ENCODE measurements at regions not wholly inside any gene's neighbourhood (a gene's known extent, or its start where the extent isn't known, plus 50 kb on each side); places are given as distances from the start of the nearest gene placed in this dataset.
"Not testable (repeated sequence)": the region's sequence is repeated elsewhere in the genome, so short reads cannot be mapped to it uniquely, and the experiment has no call there.

GRCh38 chr3:13136848-13137247 lies 63.6 kb upstream of the IQSEC1 start:
- not testable (repeated sequence) for H3K36me3 ChIP-seq (ENCODE audit: control insufficient read depth in 1 of 2, insufficient read depth in 2 of 2, low read depth in 1 of 2, low read length in 2 of 2); H3K4me3 ChIP-seq (ENCODE audit: insufficient read depth in 1 of 2, low read depth in 1 of 2, low read length in 2 of 2); H3K9me3 ChIP-seq (ENCODE audit: control insufficient read depth, low read length); H2BK120ac ChIP-seq (ENCODE audit: low read depth, low read length); H2BK15ac ChIP-seq (ENCODE audit: low read depth, poor library complexity, severe bottlenecking); H3K79me1 ChIP-seq (replicated peaks; ENCODE audit: low read length, poor library complexity, severe bottlenecking); H3K4me1 ChIP-seq (ENCODE audit: control insufficient read depth, insufficient read depth, low read depth, low read length); H4K8ac ChIP-seq (ENCODE audit: low read length); H3K9ac ChIP-seq (ENCODE audit: low read length); H3K27ac ChIP-seq (ENCODE audit: low read length, poor library complexity, severe bottlenecking); H2AK5ac ChIP-seq (ENCODE audit: low read length, severe bottlenecking); H3K18ac ChIP-seq (ENCODE audit: low read depth in 1 of 2, low read length in 2 of 2); H3K23ac ChIP-seq (ENCODE audit: low read length in 2 of 2); H4K91ac ChIP-seq (ENCODE audit: low read length); H2AFZ ChIP-seq (ENCODE audit: low read depth, low read length); H2BK5ac ChIP-seq (ENCODE audit: low read depth, low read length, poor library complexity, severe bottlenecking); DNase-seq; H3K4me2 ChIP-seq (ENCODE audit: low read length, poor library complexity, severe bottlenecking); H3K4ac ChIP-seq (ENCODE audit: low read depth in 1 of 2, low read length in 2 of 2); H2BK12ac ChIP-seq (ENCODE audit: low read length in 2 of 2); H3K14ac ChIP-seq (ENCODE audit: low read length in 2 of 2)
- WGBS, result 89% methylated on average over 5 of the region's 6 CpGs
- peaks cover 50 to 64% of the 10 kb centered on the region in 2 experiments for H3K27me3 ChIP-seq (ENCODE audit: control insufficient read depth in 1 of 2, insufficient read depth in 1 of 2, low read length in 2 of 2)

GRCh38 chr3:13136426-13136825 lies 63.2 kb upstream of the IQSEC1 start:
- no peak overlapping the region for H4K8ac ChIP-seq (ENCODE audit: low read length)
- H2BK5ac ChIP-seq (ENCODE audit: low read depth, low read length, poor library complexity, severe bottlenecking), result no peak overlapping the region
- H2AK5ac ChIP-seq (ENCODE audit: low read length, severe bottlenecking), result no peak overlapping the region

GRCh38 chr3:13135811-13136321 lies 62.6 kb upstream of the IQSEC1 start:
- Histone ChIP-seq H4K8ac (ENCODE audit: low read length) (no peak overlapping the region), H2BK12ac (ENCODE audit: low read length in 2 of 2) (no peak overlapping the region), H3K79me1 (replicated peaks; ENCODE audit: low read length, poor library complexity, severe bottlenecking) (no peaks in the 10 kb centered on the region), H2BK120ac (ENCODE audit: low read depth, low read length) (no peak overlapping the region), H3K4me1 (ENCODE audit: control insufficient read depth, insufficient read depth, low read depth, low read length) (no peaks in the 10 kb centered on the region), H2BK15ac (ENCODE audit: low read depth, poor library complexity, severe bottlenecking) (no peak overlapping the region), H3K9ac (ENCODE audit: low read length) (no peak overlapping the region), H2AK5ac (ENCODE audit: low read length, severe bottlenecking) (no peak overlapping the region), H3K18ac (ENCODE audit: low read depth in 1 of 2, low read length in 2 of 2) (no peak overlapping the region), H3K27me3 (ENCODE audit: control insufficient read depth in 1 of 2, insufficient read depth in 1 of 2, low read length in 2 of 2) (peaks cover 41 to 67% of the 10 kb centered on the region in 2 experiments), H3K4me2 (ENCODE audit: low read length, poor library complexity, severe bottlenecking) (no peak overlapping the region), H3K27ac (ENCODE audit: low read length, poor library complexity, severe bottlenecking) (no peak overlapping the region), H3K4me3 (ENCODE audit: insufficient read depth in 1 of 2, low read depth in 1 of 2, low read length in 2 of 2) (no peak overlapping the region), H3K36me3 (ENCODE audit: control insufficient read depth in 1 of 2, insufficient read depth in 2 of 2, low read depth in 1 of 2, low read length in 2 of 2) (no peaks in the 10 kb centered on the region), H3K14ac (ENCODE audit: low read length in 2 of 2) (no peak overlapping the region), H4K91ac (ENCODE audit: low read length) (no peak overlapping the region), H3K4ac (ENCODE audit: low read depth in 1 of 2, low read length in 2 of 2) (no peak overlapping the region), H2BK5ac (ENCODE audit: low read depth, low read length, poor library complexity, severe bottlenecking) (no peak overlapping the region), H2AFZ (ENCODE audit: low read depth, low read length) (no peak overlapping the region), H3K9me3 (ENCODE audit: control insufficient read depth, low read length) (no peaks in the 10 kb centered on the region), H3K23ac (ENCODE audit: low read length in 2 of 2) (no peak overlapping the region)
- WGBS, result 73% methylated on average over 19 of the region's 19 CpGs
- DNase-seq, result no peak

More at GRCh38 chr3:13136426-13136825, 63.2 kb upstream of the IQSEC1 start:
- DNase-seq, result no peak
- Histone ChIP-seq H3K27me3 (ENCODE audit: control insufficient read depth in 1 of 2, insufficient read depth in 1 of 2, low read length in 2 of 2) (peaks cover 47 to 65% of the 10 kb centered on the region in 2 experiments), H4K91ac (ENCODE audit: low read length) (no peak overlapping the region), H2BK12ac (ENCODE audit: low read length in 2 of 2) (no peak overlapping the region), H3K4me1 (ENCODE audit: control insufficient read depth, insufficient read depth, low read depth, low read length) (no peaks in the 10 kb centered on the region), H2AFZ (ENCODE audit: low read depth, low read length) (no peak overlapping the region), H3K9me3 (ENCODE audit: control insufficient read depth, low read length) (no peaks in the 10 kb centered on the region), H2BK15ac (ENCODE audit: low read depth, poor library complexity, severe bottlenecking) (no peak overlapping the region), H3K9ac (ENCODE audit: low read length) (no peak overlapping the region), H2BK120ac (ENCODE audit: low read depth, low read length) (no peak overlapping the region), H3K36me3 (ENCODE audit: control insufficient read depth in 1 of 2, insufficient read depth in 2 of 2, low read depth in 1 of 2, low read length in 2 of 2) (no peaks in the 10 kb centered on the region), H3K23ac (ENCODE audit: low read length in 2 of 2) (no peak overlapping the region), H3K27ac (ENCODE audit: low read length, poor library complexity, severe bottlenecking) (no peak overlapping the region), H3K4ac (ENCODE audit: low read depth in 1 of 2, low read length in 2 of 2) (no peak overlapping the region), H3K4me3 (ENCODE audit: insufficient read depth in 1 of 2, low read depth in 1 of 2, low read length in 2 of 2) (no peak overlapping the region), H3K4me2 (ENCODE audit: low read length, poor library complexity, severe bottlenecking) (no peak overlapping the region), H3K14ac (ENCODE audit: low read length in 2 of 2) (no peak overlapping the region), H3K18ac (ENCODE audit: low read depth in 1 of 2, low read length in 2 of 2) (no peak overlapping the region), H3K79me1 (replicated peaks; ENCODE audit: low read length, poor library complexity, severe bottlenecking) (no peaks in the 10 kb centered on the region)
- 86% methylated on average over 11 of the region's 11 CpGs for WGBS

- Histone ChIP-seq H3K27ac (ENCODE audit: low read length, poor library complexity, severe bottlenecking) (no peak overlapping the region), H2AK5ac (ENCODE audit: low read length, severe bottlenecking) (no peak overlapping the region), H3K9me3 (ENCODE audit: control insufficient read depth, low read length) (no peaks in the 10 kb centered on the region), H3K79me1 (replicated peaks; ENCODE audit: low read length, poor library complexity, severe bottlenecking) (no peaks in the 10 kb centered on the region), H2BK120ac (ENCODE audit: low read depth, low read length) (no peak overlapping the region), H3K4me3 (ENCODE audit: insufficient read depth in 1 of 2, low read depth in 1 of 2, low read length in 2 of 2) (no peak overlapping the region), H3K36me3 (ENCODE audit: control insufficient read depth in 1 of 2, insufficient read depth in 2 of 2, low read depth in 1 of 2, low read length in 2 of 2) (no peaks in the 10 kb centered on the region), H3K4ac (ENCODE audit: low read depth in 1 of 2, low read length in 2 of 2) (no peak overlapping the region), H3K9ac (ENCODE audit: low read length) (no peak overlapping the region), H3K23ac (ENCODE audit: low read length in 2 of 2) (no peak overlapping the region), H3K4me1 (ENCODE audit: control insufficient read depth, insufficient read depth, low read depth, low read length) (no peaks in the 10 kb centered on the region), H2BK12ac (ENCODE audit: low read length in 2 of 2) (no peak overlapping the region), H2AFZ (ENCODE audit: low read depth, low read length) (no peak overlapping the region), H3K4me2 (ENCODE audit: low read length, poor library complexity, severe bottlenecking) (no peak overlapping the region), H3K14ac (ENCODE audit: low read length in 2 of 2) (no peak overlapping the region), H4K8ac (ENCODE audit: low read length) (no peak overlapping the region), H3K18ac (ENCODE audit: low read depth in 1 of 2, low read length in 2 of 2) (no peak overlapping the region), H3K27me3 (ENCODE audit: control insufficient read depth in 1 of 2, insufficient read depth in 1 of 2, low read length in 2 of 2) (peaks cover 37 to 65% of the 10 kb centered on the region in 2 experiments), H2BK5ac (ENCODE audit: low read depth, low read length, poor library complexity, severe bottlenecking) (no peak overlapping the region), H4K91ac (ENCODE audit: low read length) (no peak overlapping the region), H2BK15ac (ENCODE audit: low read depth, poor library complexity, severe bottlenecking) (no peak overlapping the region)
- DNase-seq, result no peak
- 80% methylated on average over 9 of the region's 9 CpGs for WGBS
Observed at GRCh38 chr3:13135251-13135810, 62.1 kb upstream of the IQSEC1 start.

Data from mesenchymal stem cell (in vitro differentiated cells and primary cell).